ENCODE measurements at regions not wholly inside any gene's neighbourhood (a gene's known extent, or its start where the extent isn't known, plus 50 kb on each side); places are given as distances from the start of the nearest gene placed in this dataset.

DNA sequence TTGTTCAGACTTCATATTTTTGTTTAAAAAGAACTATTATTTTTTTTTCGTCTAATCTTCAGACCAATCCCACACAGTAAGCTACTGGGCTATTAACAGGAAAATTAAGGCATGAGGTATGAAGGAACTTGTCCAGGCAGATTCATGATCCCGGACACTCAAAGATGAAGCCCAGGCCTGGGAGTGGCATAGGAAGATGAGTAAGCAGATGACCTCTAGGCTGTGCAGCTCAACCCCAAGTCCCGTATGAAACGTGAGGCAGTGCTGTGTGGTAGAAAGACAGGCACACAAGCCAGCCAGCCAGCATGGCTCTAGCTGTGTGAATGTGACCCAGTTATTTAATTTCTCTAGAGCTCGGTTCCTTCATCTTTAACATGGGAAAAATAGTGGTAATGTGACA lies 231.9 kb downstream of the CLIC5 start:
- DNase-seq: no peak
- H3K4me1 ChIP-seq: no peaks in the 10 kb centered on the region
- intact Hi-C loops (cut with micrococcal nuclease): no loop called here
- TF ChIP-seq, protein P1, sequence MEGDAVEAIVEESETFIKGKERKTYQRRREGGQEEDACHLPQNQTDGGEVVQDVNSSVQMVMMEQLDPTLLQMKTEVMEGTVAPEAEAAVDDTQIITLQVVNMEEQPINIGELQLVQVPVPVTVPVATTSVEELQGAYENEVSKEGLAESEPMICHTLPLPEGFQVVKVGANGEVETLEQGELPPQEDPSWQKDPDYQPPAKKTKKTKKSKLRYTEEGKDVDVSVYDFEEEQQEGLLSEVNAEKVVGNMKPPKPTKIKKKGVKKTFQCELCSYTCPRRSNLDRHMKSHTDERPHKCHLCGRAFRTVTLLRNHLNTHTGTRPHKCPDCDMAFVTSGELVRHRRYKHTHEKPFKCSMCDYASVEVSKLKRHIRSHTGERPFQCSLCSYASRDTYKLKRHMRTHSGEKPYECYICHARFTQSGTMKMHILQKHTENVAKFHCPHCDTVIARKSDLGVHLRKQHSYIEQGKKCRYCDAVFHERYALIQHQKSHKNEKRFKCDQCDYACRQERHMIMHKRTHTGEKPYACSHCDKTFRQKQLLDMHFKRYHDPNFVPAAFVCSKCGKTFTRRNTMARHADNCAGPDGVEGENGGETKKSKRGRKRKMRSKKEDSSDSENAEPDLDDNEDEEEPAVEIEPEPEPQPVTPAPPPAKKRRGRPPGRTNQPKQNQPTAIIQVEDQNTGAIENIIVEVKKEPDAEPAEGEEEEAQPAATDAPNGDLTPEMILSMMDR (IDR thresholded peaks at IDR 0.05; ENCODE audit: borderline replicate concordance): no peak
- no peak overlapping the region for H3K27ac ChIP-seq (replicated peaks)
- H3K27me3 ChIP-seq (ENCODE audit: low read depth): no peaks in the 10 kb centered on the region
- no peaks in the 10 kb centered on the region for H3K36me3 ChIP-seq
- H3K4me3 ChIP-seq: no peak overlapping the region
- no peaks in the 10 kb centered on the region for H3K9me3 ChIP-seq (replicated peaks)

DNA sequence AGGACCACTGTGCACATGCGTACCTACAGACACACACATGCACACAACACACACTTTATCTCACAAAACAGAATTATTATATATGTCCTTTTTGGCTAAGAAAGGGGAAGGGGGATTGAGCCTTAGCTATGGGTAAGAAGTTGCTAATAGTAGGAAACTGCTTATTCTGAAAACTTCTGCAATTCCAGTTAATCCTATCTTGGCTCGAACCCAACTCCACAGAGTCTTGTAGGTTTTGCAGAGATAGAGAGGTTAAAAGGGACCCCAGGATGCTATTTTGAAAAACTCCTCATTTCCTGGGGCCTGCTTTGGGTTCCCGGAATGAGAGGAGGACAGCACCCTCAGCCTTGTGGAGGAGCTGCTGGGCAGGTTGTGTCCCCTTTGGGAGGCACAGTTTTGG lies 233.8 kb downstream of the CLIC5 start:
- TF ChIP-seq, protein P1 (IDR thresholded peaks at IDR 0.05; ENCODE audit: borderline replicate concordance): no peak
- H3K9me3 ChIP-seq (replicated peaks): no peaks in the 10 kb centered on the region
- no peak overlapping the region for H3K27ac ChIP-seq (replicated peaks)
- no peak overlapping the region for H3K4me3 ChIP-seq
- no peak for DNase-seq
- intact Hi-C loops (cut with micrococcal nuclease): no loop called here
- H3K36me3 ChIP-seq: no peaks in the 10 kb centered on the region
- no peaks in the 10 kb centered on the region for H3K4me1 ChIP-seq
- no peaks in the 10 kb centered on the region for H3K27me3 ChIP-seq (ENCODE audit: low read depth)

DNA sequence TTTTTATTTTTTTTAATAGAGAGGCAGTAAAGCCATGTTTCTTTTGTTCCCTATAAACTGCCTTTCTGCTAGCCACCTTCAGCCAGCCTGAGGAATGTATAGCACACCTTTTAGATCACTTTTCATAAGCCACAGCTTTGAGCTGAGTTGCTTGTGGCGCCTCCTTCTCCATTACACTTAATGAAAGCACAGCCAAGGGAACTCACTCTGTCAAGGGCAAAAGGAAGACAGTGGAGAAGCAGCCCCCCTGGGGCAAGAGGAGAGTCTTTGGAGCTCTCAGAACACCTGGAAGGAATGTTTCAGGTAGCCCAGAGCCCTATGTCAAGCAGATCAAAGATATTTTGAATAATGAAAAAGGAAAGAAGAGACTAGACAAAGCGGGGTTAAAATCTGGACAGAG lies 235.1 kb downstream of the CLIC5 start:
- H3K27me3 ChIP-seq (ENCODE audit: low read depth): no peaks in the 10 kb centered on the region
- H3K4me3 ChIP-seq: no peak overlapping the region
- TF ChIP-seq, protein P1 (IDR thresholded peaks at IDR 0.05; ENCODE audit: borderline replicate concordance): no peak
- DNase-seq: no peak
- H3K4me1 ChIP-seq: no peaks in the 10 kb centered on the region
- H3K9me3 ChIP-seq (replicated peaks): no peaks in the 10 kb centered on the region
- intact Hi-C loops (cut with micrococcal nuclease): no loop called here
- H3K27ac ChIP-seq (replicated peaks): no peak overlapping the region
- H3K36me3 ChIP-seq: no peaks in the 10 kb centered on the region

DNA sequence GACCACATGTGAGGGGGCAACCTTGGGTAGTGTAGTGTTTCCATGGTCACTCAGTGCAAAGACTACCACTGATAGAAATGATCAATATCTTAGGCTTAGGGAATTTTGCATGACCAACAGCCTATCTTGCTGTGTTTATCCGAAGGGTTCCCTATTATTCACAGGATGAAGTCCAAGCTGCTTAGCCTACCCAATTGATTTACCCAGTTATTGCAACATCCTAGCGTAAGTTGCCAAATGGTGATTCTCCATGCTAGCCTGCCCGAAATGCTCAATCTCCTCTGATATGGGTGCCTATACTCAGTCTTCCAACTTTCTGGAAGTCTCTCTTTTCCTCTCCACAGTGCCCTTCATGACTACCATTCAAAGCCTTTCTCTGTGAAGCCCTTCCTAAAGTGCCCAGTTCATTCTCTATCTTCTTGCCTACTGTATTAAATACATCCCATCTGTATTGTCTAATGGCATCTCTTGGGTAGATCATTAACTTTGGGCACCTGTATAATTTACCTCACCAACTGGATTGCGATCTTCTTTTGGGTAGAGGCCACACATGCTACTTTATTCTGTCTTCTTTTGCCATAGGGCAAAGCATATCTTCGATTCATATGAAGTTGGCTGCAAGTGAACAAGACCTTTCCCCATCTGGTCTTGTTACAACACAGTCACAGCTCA lies 240.5 kb downstream of the CLIC5 start:
- H3K4me1 ChIP-seq: no peaks in the 10 kb centered on the region
- intact Hi-C loops (cut with micrococcal nuclease): no loop called here
- DNase-seq: no peak
- H3K9me3 ChIP-seq (replicated peaks): peaks cover 4% of the 10 kb centered on the region
- no peak overlapping the region for H3K4me3 ChIP-seq
- peaks cover 13% of the 10 kb centered on the region for H3K27me3 ChIP-seq (ENCODE audit: low read depth)
- no peak overlapping the region for H3K27ac ChIP-seq (replicated peaks)
- no peaks in the 10 kb centered on the region for H3K36me3 ChIP-seq
- TF ChIP-seq, protein P1 (IDR thresholded peaks at IDR 0.05; ENCODE audit: borderline replicate concordance): no peak

GRCh38 chr6:45773906-45774305 lies 241.8 kb downstream of the CLIC5 start:
- no peak for DNase-seq
- intact Hi-C loops (cut with micrococcal nuclease): no loop called here
- no peak overlapping the region for H3K4me3 ChIP-seq

More at GRCh38 chr6:45773906-45774305, 241.8 kb downstream of the CLIC5 start:
- Histone ChIP-seq H3K27ac (replicated peaks) (no peak overlapping the region), H3K9me3 (replicated peaks) (peaks cover 9% of the 10 kb centered on the region), H3K4me1 (no peaks in the 10 kb centered on the region), H3K36me3 (no peaks in the 10 kb centered on the region), H3K27me3 (ENCODE audit: low read depth) (peaks cover 13% of the 10 kb centered on the region)
- TF ChIP-seq, protein P1 (IDR thresholded peaks at IDR 0.05; ENCODE audit: borderline replicate concordance): no peak

Measured in left ventricle myocardium inferior (tissue), 1 donor.